ENCODE measurements at regions not wholly inside any gene's neighbourhood (a gene's known extent, or its start where the extent isn't known, plus 50 kb on each side); places are given as distances from the start of the nearest gene placed in this dataset.

DNA sequence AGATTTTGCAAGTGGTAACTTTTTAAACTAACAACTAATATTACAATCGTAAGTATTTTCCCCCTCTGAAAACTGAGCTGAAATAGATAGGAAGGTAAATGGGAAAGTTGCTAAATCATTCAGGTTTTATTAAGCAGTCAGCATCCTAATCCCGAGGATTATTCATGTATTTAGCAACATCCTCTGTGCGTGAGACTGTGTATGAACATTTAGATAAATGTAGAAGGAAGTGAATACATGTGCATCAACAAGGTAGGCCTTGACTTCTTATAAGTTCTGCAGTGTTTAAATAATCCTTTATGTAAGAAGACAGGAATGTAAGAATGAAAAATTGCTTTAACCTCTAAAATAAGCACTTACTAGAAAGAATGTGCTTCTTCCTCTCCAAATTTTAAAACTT lies 745.9 kb upstream of the TENM4 start:
- DNase-seq (ENCODE audit: low read depth in 1 of 2, low spot score in 1 of 2) (no peak), FAIRE-seq (no peak), ATAC-seq (no peak)
- no peaks in the 10 kb centered on the region for H3K4me1 ChIP-seq
- no peak overlapping the region for H3K4me3 ChIP-seq
- H3K9me3 ChIP-seq = no peaks in the 10 kb centered on the region
- ChIA-PET POLR2A (no interaction called here), CTCF (no interaction called here)
- H3K4me2 ChIP-seq = no peak overlapping the region
- no peak overlapping the region for H3K27ac ChIP-seq
- TF ChIP-seq PHF8 (IDR thresholded peaks at IDR 0.05; ENCODE audit: borderline replicate concordance, low read depth) = no peak
- no peak for TF ChIP-seq HDAC2 (IDR thresholded peaks at IDR 0.05)
- TF ChIP-seq FOXS1 (CRISPR knock-in tag; IDR thresholded peaks at IDR 0.05) = no peak
- no peak for TF ChIP-seq NFE2L2 (conservative IDR thresholded peaks at IDR 0.05; ENCODE audit: low read length)
- TF ChIP-seq, protein P1, sequence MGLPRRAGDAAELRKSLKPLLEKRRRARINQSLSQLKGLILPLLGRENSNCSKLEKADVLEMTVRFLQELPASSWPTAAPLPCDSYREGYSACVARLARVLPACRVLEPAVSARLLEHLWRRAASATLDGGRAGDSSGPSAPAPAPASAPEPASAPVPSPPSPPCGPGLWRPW (IDR thresholded peaks at IDR 0.05) = no peak
- no peak for TF ChIP-seq HOXB13 (CRISPR knock-in tag; IDR thresholded peaks at IDR 0.05; ENCODE audit: low read depth)
- no peak for TF ChIP-seq GATA3 (IDR thresholded peaks at IDR 0.05; ENCODE audit: borderline replicate concordance)
- TF ChIP-seq ZNF302 (CRISPR knock-in tag; IDR thresholded peaks at IDR 0.05) = no peak
- TF ChIP-seq CHD2 (IDR thresholded peaks at IDR 0.05; ENCODE audit: low read length, partially characterized antibody) = no peak
- TF ChIP-seq, protein P2, sequence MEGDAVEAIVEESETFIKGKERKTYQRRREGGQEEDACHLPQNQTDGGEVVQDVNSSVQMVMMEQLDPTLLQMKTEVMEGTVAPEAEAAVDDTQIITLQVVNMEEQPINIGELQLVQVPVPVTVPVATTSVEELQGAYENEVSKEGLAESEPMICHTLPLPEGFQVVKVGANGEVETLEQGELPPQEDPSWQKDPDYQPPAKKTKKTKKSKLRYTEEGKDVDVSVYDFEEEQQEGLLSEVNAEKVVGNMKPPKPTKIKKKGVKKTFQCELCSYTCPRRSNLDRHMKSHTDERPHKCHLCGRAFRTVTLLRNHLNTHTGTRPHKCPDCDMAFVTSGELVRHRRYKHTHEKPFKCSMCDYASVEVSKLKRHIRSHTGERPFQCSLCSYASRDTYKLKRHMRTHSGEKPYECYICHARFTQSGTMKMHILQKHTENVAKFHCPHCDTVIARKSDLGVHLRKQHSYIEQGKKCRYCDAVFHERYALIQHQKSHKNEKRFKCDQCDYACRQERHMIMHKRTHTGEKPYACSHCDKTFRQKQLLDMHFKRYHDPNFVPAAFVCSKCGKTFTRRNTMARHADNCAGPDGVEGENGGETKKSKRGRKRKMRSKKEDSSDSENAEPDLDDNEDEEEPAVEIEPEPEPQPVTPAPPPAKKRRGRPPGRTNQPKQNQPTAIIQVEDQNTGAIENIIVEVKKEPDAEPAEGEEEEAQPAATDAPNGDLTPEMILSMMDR (IDR thresholded peaks at IDR 0.05) = no peak
- no peak for TF ChIP-seq ZC3H11A (IDR thresholded peaks at IDR 0.05)
- TF ChIP-seq RFX5 (IDR thresholded peaks at IDR 0.05) = no peak
- TF ChIP-seq RNF2 (IDR thresholded peaks at IDR 0.05; ENCODE audit: borderline replicate concordance, low read depth) = no peak
- no peak for TF ChIP-seq SREBF2 (IDR thresholded peaks at IDR 0.05)
- TF ChIP-seq TFCP2L1 (CRISPR knock-in tag; IDR thresholded peaks at IDR 0.05) = no peak
- TF ChIP-seq POLR2AphosphoS2 (conservative IDR thresholded peaks at IDR 0.05; ENCODE audit: low read length) = no peak
- TF ChIP-seq, protein P3, sequence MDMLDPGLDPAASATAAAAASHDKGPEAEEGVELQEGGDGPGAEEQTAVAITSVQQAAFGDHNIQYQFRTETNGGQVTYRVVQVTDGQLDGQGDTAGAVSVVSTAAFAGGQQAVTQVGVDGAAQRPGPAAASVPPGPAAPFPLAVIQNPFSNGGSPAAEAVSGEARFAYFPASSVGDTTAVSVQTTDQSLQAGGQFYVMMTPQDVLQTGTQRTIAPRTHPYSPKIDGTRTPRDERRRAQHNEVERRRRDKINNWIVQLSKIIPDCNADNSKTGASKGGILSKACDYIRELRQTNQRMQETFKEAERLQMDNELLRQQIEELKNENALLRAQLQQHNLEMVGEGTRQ (IDR thresholded peaks at IDR 0.05) = no peak
- TF ChIP-seq RCOR1 (IDR thresholded peaks at IDR 0.05; ENCODE audit: low read depth, low read length) = no peak
- TF ChIP-seq CBX2 (IDR thresholded peaks at IDR 0.05; ENCODE audit: borderline replicate concordance, low read depth) = no peak
- WGBS (ENCODE audit: missing lambda C conversion rate) = 4% methylated on average over 3 of the region's 3 CpGs

DNA sequence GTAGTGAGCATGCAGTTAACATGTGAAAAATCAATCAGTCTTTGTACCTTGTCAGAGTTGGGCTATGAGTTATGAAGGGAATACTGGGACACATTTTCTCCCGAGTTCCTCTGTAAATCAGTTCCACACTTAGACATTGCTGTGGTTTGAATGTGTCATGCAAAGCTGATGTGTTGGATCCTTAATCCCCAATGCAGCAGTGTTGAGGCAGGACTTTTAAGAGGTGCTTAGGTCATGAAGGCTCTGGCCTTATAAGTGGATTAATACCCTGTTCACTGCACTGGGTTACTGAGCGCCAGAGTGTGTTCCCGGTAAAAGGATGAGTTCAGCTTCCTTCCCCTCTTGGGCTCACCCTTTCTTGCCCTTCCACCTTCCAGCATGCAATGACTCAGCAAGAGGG lies 742.1 kb upstream of the TENM4 start:
- Histone ChIP-seq H3K4me2 (no peak overlapping the region), H3K27ac (no peak overlapping the region), H3K4me1 (no peaks in the 10 kb centered on the region), H3K4me3 (no peak overlapping the region), H3K9me3 (no peaks in the 10 kb centered on the region)
- FAIRE-seq (no peak), DNase-seq (ENCODE audit: low read depth in 1 of 2, low spot score in 1 of 2) (no peak), ATAC-seq (no peak)
- 17% methylated on average over 3 of the region's 3 CpGs for WGBS (ENCODE audit: missing lambda C conversion rate)
- CTCF ChIA-PET = no interaction called here
- POLR2A ChIA-PET = no interaction called here
- TF ChIP-seq ZC3H11A (IDR thresholded peaks at IDR 0.05) = no peak
- TF ChIP-seq, protein P1 (IDR thresholded peaks at IDR 0.05) = no peak
- TF ChIP-seq, protein P4, sequence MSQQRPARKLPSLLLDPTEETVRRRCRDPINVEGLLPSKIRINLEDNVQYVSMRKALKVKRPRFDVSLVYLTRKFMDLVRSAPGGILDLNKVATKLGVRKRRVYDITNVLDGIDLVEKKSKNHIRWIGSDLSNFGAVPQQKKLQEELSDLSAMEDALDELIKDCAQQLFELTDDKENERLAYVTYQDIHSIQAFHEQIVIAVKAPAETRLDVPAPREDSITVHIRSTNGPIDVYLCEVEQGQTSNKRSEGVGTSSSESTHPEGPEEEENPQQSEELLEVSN (IDR thresholded peaks at IDR 0.05; ENCODE audit: borderline replicate concordance, low read depth) = no peak

DNA sequence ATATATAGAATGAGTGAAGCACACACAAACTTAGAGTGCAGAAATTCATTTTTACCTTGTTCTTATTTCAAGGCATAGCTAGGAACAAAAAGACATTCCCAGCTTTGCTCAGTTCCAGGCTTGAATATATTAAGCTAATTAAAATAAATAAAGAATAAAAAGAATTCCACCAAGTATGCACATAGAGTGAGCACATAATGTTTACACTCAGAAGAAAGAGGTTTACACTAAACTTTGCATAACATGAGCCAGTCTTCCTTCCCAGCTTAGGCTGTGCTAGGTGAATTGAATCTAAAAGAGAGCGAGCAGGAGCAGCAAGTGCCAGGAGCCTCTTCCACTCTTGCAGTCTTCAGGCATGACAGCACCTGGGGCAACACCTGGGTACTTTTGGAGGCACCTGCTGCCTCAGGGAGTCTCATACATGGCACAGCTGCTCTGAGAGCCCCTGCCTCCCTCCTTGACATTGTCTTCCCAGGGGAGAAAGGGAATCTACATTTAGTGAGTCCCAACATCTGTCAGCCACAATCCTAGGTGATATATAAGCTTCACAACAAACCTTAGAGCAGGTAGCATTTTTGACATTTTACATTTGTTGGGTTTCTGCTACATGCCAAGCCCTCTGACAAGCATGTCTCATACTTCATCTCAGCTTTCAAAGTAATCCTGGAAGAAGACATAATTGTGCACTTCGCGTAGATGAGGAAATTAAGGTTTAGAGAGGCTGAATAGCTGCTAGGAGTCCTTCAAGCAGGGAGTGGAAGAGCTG lies 732.7 kb upstream of the TENM4 start:
- ATAC-seq = no peak
- no peak overlapping the region for H3K4me2 ChIP-seq
- no peak overlapping the region for H3K27ac ChIP-seq
- 6% methylated on average over 3 of the region's 3 CpGs for WGBS (ENCODE audit: missing lambda C conversion rate)
- H3K4me1 ChIP-seq = no peaks in the 10 kb centered on the region
- no peaks in the 10 kb centered on the region for H3K9me3 ChIP-seq
- ChIA-PET CTCF (no interaction called here), POLR2A (no interaction called here)
- no peak for FAIRE-seq
- no peak overlapping the region for H3K4me3 ChIP-seq
- no peak for DNase-seq (ENCODE audit: low read depth in 1 of 2, low spot score in 1 of 2)
- TF ChIP-seq ZFP36 (IDR thresholded peaks at IDR 0.05; ENCODE audit: borderline replicate concordance, partially characterized antibody) (no peak), SREBF2 (IDR thresholded peaks at IDR 0.05) (no peak), MYC (IDR thresholded peaks at IDR 0.05; ENCODE audit: borderline replicate concordance, low read length) (no peak)
- TF ChIP-seq, protein P5, sequence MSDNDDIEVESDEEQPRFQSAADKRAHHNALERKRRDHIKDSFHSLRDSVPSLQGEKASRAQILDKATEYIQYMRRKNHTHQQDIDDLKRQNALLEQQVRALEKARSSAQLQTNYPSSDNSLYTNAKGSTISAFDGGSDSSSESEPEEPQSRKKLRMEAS (IDR thresholded peaks at IDR 0.05) = no peak
- TF ChIP-seq, protein P3 (IDR thresholded peaks at IDR 0.05) = no peak
- TF ChIP-seq, protein P6, sequence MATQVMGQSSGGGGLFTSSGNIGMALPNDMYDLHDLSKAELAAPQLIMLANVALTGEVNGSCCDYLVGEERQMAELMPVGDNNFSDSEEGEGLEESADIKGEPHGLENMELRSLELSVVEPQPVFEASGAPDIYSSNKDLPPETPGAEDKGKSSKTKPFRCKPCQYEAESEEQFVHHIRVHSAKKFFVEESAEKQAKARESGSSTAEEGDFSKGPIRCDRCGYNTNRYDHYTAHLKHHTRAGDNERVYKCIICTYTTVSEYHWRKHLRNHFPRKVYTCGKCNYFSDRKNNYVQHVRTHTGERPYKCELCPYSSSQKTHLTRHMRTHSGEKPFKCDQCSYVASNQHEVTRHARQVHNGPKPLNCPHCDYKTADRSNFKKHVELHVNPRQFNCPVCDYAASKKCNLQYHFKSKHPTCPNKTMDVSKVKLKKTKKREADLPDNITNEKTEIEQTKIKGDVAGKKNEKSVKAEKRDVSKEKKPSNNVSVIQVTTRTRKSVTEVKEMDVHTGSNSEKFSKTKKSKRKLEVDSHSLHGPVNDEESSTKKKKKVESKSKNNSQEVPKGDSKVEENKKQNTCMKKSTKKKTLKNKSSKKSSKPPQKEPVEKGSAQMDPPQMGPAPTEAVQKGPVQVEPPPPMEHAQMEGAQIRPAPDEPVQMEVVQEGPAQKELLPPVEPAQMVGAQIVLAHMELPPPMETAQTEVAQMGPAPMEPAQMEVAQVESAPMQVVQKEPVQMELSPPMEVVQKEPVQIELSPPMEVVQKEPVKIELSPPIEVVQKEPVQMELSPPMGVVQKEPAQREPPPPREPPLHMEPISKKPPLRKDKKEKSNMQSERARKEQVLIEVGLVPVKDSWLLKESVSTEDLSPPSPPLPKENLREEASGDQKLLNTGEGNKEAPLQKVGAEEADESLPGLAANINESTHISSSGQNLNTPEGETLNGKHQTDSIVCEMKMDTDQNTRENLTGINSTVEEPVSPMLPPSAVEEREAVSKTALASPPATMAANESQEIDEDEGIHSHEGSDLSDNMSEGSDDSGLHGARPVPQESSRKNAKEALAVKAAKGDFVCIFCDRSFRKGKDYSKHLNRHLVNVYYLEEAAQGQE (IDR thresholded peaks at IDR 0.05) = no peak
